GM18517 (cell line): ENCODE measurements at regions not wholly inside any gene's neighbourhood (a gene's known extent, or its start where the extent isn't known, plus 50 kb on each side); places are given as distances from the start of the nearest gene placed in this dataset.
"Not testable (repeated sequence)": the region's sequence is repeated elsewhere in the genome, so short reads cannot be mapped to it uniquely, and the experiment has no call there.

Source experiments
- ATAC-seq: cut with Tn5 transposase; IDR thresholded peaks from one replicate; pipeline ENCODE4 v1.9.1; 2021; ENCODE audit warnings: mild to moderate bottlenecking, moderate library complexity; ENCODE audit not compliant: unreplicated experiment

DNA sequence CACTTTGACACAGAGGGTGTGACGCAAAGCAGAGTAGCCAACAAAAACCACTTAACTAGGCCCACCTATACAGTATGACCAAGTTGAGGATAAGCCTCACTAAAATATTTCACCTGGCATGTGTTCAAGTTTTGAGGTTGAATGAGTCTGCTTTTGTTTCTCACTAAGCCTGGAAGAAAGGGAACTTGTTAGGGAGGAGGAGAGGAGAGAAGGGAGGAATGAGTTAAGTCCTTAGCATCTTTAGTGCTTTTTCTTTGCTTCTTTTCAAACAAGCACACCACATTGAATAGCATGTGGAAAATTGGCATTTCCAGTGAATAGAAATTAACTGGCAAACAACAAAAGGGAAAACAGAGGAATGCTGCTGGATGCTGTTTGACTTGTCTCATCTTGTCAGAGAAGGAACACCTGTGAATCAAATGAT, 461.9 kb downstream of the GJA1 start:
- ATAC-seq = no peak

DNA sequence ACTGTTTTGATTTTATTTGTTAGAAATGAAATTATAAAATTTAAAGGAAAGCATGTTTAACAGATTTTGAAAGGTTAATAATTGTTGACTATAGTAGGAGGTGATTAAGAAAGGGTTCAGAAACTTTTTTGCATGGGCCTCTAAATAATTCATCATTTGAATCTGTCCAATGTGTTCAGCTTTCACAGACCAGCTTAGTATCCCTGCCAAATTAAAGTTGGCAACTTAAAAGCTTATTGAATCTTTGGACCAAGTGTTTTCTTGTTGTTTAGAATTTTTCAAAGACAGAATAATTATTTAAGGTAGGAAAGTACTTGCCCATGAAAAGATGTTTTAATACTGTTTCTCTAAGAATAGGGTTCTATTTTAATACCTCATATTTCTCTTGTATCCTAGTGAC, 466.0 kb downstream of the GJA1 start:
- no peak for ATAC-seq

DNA sequence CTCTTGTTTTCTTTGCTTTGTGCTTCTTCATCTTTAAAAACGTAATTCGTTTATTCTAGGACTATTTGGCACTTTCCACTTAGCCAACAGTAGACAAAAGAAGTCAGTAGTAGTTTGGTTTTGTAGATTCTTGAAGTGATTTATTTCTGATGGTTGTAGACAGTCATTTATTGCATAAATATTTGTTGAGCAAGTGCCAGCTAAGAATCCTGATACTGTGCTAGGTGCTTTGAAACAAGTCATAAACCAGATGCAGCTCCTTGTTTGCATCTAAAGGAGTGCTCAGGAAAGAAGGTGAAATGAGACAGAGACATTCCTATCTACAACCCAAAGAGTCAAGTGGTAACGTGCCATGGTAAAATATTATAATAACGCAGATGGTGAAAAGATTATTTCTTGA, 469.1 kb downstream of the GJA1 start:
- no peak for ATAC-seq

DNA sequence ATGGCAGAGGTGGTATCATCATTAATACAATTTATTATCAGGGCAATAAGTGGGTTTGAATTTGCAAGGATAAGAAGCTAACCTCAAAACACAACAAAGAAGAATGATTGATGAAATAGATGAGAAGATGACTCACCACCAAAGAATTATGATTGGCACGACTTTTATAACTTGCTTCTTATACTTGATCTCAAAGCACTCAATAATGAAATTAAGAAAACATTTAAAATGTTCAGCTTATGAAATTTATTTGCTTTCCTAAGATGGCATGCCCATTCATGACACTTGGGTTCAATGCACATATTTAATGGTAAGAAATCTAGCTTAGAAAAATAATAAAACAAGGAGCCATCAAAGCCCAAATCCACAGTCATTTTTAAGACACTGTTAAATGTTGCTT, 477.5 kb downstream of the GJA1 start:
- ATAC-seq = no peak

DNA sequence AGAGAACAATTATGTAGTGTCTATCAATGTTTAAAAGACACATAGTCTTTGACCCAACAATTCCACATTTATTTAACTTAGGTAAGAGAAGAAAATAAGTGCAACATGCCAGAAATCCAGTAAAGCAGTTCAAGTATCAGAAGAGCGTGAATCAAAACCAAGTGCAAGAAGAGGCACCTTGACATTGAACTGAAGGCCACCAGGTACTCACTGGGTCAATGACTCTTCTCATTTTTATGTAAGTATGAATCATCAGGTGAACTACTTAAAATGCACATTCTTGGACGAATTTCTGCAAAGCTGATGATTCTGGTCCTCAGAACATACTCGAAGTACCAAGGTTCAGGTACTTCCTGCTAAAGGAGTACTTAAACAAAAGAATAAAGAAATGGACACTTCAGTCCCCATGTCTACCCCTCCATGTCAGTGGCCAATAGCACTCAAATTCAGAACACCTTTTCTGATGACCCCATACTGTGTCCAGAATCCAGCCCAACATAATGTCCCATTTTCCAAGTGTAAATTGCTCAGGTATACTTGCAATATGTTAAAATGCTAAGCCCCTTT, 481.9 kb downstream of the GJA1 start:
- ATAC-seq = no peak

DNA sequence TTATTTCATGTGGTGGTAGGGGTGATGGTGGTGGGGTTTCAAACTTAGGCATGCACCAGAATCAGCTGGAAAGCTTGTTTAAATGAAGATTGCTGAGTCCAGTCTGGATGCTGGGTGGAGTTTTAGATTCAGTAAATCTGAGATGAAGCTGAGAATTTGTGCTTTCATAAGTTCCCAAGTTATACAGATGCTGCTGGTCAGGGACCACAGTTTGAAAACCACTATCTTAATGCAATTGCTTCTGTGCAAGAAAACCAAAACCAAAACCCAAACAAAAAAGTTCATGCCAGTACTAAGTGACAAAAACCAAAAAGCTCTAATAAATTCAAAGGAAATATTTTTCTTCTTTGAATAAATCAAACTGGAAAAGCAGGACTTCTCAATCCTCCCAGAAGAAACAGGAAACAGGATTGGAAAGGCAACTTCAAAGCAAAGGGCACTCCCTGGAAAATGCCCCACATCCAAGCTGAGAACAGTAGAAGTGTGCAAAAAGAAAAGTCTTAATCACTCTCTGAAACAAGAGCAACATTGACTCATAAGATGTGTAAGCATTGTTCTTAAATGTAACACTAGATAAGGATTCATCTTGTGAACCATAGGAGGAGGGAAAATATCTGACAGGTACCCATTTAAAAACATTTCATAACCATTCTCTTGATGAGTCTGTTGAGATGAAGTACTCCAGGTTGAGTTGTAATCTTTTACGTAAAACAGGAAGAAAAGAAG, 481.5 kb upstream of the HSF2 start:
- ATAC-seq = no peak

DNA sequence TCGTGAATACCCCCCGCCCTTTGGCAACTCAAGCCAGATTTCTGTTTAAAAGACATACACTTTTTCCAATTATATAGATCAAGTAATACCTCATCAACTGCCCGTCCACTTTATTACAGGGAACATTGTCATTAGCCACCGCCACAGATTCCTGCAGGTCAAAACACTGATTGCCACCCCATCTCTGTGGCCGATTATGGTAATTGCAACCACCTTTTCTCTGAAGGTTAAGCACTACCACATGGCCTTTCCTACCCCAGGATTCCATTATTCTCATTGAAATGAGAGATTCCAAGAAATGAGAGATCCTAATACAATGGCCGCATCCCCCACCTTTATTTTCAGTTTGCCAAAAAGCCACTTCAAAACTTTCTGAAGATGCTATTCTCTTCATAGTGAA, 478.8 kb upstream of the HSF2 start:
- no peak for ATAC-seq

DNA sequence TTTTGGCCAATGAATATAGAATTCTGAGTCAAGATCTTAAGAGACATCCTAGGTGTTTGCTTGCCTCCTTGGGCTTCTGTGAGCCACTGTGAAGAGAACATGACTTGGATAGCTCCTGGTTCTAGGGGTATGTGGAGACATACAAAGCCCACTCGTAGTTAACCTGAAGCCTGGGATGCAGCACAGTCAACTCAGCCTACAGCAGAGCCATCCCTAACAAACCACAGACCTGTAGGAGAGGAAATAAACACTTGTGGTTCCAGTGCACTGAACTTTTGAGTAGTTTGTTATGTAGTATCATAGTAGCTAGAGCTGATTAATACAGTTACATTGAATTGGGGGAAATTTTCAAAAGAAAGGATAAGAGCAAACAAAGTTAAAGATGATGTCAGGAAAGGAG, 474.4 kb upstream of the HSF2 start:
- ATAC-seq = no peak

DNA sequence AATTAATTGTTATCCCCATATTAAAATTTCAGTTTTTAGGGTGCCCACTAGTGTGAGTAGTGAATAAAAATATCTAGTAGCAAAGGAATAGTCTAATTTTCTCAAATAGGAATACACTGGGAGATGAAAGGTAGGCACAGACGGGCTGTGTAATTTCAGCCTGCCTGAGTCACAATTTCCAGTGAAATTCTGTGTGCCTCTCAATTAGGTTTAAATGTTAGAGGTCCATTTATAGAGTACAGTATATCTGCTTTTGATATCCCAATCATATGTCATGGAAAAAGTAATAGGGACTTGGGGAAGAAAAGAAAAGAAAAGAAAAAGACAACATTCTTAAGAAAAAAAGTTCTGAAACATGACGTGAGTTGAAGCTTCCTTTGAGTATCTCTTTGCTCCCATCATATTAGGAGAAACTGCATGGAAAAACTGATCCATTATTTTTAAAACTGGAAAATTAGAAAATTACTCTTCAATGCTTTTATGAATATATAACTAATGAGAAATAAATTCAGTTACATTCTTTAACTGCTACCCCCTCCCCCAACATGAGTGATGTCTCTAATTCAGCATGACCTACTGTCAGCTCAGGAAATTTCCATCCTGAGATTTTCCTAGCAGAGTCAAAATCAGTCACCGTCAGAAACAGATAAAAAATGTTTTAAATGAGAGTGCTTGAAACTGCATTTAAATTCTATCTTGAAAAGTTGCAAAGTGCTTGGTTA, 473.8 kb upstream of the HSF2 start:
- ATAC-seq = no peak

DNA sequence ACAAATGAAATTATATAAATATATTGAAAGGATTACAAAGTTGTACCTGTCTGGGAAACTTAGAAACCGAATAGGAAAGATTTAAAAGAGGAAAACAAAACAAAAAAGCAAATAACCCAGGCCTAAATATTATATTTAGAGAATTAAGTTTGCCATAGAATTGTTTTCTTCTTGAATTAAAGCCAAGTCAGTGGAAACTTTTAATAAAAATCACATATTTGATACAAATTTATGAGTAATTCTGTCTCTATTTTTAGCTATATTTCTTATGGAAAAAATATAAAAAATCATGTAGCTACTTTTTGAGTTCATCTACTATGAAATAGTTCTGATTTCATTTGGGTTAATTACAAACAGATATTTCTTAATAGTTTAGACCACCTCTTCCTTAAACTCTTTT, 470.2 kb upstream of the HSF2 start:
- ATAC-seq = no peak

DNA sequence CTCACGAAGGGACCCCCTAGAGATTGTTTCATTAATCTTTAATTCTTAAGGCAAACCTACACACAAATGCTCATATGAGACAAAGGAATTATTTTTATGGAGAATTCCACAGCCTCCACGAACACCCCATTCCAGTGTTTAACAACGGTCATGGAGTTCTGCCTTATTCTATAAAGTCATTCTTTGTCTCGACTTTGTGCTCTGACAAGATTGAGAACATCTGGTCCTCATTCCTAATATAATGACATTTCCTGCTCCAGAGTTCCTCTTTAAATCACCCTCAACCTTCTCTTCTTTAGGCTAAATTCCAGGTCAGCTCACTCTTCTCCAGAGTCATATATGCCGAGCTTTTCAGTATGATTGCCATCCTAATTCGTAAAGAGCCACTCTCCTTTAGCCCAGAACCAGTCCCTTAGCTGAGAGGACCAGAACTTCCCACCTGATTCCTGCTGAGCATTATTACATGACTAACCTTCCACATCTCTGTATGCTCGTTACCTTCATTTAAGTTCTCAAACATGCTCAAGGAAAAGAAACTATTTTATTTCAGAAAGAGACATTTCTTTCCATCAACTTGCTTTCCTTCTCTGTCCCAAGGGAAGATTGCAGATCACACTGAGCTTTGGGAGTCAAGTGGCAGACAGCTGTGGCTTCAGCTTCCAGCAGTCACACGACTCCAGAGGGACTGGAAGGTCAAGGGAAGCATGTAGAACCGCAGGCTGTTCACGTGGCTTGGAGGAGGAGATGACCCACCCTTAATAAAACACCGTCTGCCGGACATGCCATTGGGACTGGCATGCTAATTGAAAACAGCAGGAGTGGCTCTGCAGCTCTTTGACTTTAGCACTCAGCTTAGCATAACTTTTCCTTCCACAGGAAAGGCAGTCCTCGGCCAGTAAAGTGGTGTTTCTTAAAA, 467.1 kb upstream of the HSF2 start:
- ATAC-seq = no peak

DNA sequence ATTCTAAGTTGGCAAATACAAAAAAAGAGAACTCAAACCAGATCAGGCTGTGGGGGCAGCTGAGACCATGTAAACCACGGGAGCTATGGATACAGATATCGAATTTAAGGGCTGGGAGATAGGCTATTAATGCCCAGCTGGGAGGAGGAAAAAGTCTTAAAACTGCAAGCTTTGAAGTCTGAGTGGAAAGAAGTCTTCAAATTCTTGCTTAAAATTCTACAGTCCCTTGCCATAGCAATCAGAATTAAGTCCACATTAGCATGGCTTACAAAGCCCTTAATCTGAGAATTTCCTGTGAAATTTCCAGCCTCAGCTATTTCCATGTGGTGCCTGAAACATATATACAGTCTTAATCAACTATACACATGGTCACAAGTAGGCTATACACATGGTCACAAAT, 465.0 kb upstream of the HSF2 start:
- no peak for ATAC-seq

DNA sequence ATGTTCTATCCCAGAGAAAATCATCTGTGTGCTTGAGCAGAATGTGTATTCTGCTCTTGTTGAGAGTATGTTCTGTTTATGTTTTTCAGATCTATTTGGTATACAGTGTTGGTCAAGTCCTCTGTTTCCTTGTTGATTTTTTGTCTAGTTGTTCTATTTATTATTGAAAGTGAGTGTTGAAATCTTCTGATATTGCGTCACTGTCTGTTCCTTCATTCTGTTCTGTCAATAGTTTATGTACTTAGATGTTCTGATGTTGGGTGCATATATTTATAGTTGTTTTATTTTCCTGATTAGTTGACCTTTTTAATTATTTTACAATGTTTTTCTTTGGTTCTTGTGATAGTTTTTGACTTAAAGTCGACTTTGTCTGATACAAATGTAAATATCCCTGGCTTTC, 458.7 kb upstream of the HSF2 start:
- no peak for ATAC-seq

DNA sequence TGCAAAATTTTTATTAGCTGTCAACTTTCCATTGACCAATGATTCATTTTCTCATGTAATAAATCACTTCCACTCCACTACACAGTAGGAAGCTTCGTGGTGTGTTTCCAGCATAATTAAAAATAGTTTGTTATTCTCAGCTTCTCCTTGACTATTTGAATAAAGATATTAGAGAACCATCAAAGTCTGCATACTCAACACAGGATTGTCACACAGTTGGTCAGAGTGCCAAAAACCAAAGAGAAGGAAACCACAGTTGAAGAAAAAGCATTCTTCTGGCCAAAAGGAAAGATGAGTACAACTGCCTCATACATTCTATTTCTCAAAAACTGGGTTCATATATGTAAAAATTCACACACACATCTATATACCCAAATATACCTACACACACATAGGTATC, 455.1 kb upstream of the HSF2 start:
- no peak for ATAC-seq

DNA sequence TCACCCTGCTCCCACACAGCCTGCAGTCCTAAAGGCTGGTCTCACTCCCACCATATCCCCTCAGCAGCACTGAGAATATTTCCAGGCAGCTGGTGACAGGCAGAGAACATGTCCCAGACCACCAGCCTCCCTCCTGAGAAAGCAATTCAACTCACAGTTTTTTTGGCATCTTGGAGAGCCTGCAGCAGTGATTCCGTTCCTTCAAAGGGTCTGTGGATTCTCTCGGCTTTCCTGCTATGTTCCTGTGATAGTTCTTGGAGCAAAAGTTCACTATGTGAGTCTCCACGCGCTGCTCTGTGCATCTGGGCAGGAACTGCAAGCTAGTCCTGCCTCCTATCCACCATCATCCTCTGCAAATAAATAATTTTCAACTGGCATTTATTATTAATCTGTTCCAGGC, 448.3 kb upstream of the HSF2 start:
- ATAC-seq = no peak

DNA sequence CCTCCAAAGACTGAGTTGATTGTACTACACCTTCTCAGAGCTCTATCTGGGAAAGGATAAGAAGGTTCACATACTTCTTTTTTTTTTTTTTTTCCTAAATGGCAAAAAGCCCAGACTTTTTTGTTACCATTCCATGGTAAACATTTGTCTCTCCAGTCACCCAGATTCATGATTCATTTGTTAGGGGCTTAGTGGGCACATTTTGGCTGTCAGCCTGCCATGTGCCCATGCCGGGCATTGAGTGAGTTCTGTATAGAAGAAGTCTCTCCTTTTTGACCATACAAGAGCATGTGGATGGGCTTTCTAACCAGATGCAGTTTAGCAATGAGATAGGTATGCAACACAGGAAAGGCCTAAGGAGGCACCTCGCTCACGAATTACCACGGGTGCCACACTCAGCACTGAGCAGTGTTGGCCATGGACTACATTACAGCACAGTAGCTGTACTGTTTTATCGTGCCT, 447.5 kb upstream of the HSF2 start:
- ATAC-seq = no peak

DNA sequence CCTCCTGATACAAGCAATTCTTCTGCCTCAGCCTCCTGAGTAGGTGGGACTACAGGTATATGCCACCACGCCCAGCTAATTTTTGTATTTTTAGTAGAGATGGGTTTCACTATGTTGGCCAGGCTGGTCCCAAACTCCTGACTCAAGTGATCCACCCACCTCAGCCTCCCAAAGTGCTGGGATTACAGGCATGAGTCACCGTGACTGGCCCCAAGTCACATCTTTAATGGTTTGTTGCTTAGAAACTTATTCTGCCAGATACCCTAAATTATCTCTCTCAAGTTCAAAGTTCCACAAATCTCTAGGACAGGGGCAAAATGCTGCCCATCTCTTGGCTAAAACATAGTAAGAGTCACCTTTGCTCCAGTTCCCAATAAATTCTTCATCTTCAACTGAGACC, 444.1 kb upstream of the HSF2 start:
- ATAC-seq = not testable (repeated sequence)

DNA sequence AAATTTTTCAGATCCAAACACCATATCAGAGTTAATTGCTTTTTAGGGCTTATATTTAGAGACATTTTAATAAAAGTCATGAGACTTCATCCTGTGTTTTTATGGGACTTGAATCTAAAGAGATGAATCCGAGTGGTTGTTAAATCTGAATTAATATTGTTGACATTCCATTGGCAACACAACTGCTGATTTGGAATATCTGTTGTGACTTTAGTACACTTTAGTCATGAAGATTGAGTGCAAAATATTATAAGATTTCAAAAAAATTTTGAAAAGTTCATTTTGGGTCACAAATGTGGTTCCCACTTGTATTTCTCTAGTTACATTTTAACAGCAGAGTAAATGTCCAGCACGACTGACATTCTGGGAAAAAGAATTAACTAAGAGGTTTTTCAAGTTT, 442.7 kb upstream of the HSF2 start:
- ATAC-seq = no peak

DNA sequence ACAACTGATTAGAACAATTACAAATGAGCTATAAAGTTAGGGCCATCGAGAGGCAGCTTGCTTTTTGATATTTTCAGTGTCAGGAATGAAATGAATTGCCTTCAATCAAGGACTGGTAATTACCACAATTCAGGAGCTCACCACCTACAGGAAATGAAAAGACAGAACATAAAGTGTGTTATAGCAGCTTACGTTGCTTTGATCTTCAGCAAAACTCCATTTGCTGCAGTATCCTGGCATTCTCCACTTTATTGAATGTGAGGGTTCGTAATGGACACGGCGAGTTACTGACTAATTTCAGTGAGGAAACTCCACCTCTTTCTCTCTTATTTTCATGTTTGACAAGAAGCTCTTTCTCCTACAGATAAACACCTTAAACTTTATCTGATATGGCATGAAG, 440.0 kb upstream of the HSF2 start:
- ATAC-seq = no peak

DNA sequence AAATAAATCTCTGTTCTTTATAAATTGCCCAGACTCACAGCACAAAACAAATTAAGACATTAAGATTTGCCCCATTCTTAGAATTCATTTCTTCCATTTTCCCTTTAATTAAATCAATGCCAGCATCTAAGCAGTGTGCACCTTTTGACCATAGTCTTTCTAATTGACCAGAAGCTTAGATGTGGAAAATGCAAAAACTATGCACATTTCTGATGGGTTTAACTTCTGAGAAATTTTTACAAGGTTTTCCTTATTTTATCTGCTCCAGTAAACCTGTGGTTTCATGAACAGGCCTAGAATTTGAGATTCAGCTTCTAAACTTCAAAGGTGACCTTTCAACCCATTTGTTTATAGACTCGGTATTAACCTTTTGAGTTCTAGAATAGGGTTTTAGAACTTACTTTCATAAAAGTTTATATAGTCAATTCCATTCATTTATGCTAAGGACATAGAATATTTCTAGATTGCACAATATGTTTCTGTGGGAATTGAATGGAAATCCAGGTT, 437.8 kb upstream of the HSF2 start:
- no peak for ATAC-seq

DNA sequence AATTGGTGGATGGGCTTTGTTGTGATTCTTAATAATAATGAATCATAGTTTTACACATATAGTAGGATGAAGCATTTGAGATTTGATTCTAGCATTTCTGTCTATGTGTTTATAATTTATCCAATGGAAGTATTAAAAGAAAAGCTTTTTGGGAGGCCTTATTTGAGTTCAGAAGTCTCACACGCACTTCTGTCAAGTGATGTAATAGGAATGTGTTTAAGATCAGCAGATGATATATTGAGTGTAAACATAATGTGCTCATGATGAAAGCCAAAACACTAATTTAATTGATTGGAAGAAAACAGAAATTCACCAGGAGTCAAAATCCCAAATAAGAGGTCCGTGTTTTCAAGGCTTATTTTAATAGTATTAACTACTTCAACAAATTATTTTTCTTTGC, 435.6 kb upstream of the HSF2 start:
- no peak for ATAC-seq
